Fibroblast of mammary gland (primary cell): ENCODE measurements at regions not wholly inside any gene's neighbourhood (a gene's known extent, or its start where the extent isn't known, plus 50 kb on each side); places are given as distances from the start of the nearest gene placed in this dataset.

Source experiments
- DNase-seq: peaks from one replicate; pipeline ENCODE4 v3.0.0-alpha.2; 2010; ENCODE audit warnings: low read depth
- H3K4me3 ChIP-seq: 2 replicates; pipeline ENCODE4 v1.5.1; 2011; ENCODE audit warnings: low read depth, mild to moderate bottlenecking, low read length, moderate library complexity; ENCODE audit not compliant: control insufficient read depth
- TF ChIP-seq, protein P1 (sequence below): conservative IDR thresholded peaks from 2 replicates; pipeline ENCODE4 v1.5.1; 2011; ENCODE audit warnings: low read depth, low read length, inconsistent platforms; ENCODE audit not compliant: control insufficient read depth, insufficient read depth

DNA sequence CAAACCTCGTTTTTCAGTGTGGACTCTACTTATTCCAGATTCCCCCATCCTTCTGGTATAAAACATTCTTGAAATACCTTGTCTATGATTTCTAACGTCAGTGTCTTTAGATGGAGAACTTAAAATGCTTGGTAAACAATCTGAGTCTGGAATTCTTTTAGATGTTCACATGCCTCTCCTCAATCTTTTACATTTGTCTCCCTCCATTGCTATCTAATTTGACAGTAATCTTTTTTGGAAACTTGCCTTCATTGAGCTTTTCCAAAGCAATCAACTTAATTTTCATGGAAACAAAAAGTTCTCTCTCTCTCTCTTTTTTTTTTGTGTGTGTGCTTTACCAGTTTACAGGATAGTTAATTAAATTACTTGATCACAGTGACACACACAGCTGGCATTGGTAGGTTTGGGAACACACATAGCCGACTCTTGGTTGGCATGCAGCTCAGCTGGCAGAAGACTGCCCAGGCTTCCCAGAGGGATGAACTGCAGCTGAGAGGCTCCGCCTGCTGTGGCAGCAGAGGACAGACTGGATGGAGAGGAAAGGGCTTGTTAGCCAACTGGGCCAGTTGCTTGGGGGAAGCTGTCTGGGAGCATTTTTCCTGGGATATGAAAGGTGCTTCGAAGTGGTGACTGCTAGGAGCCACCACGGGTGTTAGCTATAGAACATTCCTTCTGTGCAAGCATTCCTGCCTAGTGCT, 271.3 kb downstream of the ZSWIM6 start:
- no peak overlapping the region for H3K4me3 ChIP-seq
- peak; percentile 7 for DNase-seq
- TF ChIP-seq, protein P1, sequence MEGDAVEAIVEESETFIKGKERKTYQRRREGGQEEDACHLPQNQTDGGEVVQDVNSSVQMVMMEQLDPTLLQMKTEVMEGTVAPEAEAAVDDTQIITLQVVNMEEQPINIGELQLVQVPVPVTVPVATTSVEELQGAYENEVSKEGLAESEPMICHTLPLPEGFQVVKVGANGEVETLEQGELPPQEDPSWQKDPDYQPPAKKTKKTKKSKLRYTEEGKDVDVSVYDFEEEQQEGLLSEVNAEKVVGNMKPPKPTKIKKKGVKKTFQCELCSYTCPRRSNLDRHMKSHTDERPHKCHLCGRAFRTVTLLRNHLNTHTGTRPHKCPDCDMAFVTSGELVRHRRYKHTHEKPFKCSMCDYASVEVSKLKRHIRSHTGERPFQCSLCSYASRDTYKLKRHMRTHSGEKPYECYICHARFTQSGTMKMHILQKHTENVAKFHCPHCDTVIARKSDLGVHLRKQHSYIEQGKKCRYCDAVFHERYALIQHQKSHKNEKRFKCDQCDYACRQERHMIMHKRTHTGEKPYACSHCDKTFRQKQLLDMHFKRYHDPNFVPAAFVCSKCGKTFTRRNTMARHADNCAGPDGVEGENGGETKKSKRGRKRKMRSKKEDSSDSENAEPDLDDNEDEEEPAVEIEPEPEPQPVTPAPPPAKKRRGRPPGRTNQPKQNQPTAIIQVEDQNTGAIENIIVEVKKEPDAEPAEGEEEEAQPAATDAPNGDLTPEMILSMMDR, result no peak

DNA sequence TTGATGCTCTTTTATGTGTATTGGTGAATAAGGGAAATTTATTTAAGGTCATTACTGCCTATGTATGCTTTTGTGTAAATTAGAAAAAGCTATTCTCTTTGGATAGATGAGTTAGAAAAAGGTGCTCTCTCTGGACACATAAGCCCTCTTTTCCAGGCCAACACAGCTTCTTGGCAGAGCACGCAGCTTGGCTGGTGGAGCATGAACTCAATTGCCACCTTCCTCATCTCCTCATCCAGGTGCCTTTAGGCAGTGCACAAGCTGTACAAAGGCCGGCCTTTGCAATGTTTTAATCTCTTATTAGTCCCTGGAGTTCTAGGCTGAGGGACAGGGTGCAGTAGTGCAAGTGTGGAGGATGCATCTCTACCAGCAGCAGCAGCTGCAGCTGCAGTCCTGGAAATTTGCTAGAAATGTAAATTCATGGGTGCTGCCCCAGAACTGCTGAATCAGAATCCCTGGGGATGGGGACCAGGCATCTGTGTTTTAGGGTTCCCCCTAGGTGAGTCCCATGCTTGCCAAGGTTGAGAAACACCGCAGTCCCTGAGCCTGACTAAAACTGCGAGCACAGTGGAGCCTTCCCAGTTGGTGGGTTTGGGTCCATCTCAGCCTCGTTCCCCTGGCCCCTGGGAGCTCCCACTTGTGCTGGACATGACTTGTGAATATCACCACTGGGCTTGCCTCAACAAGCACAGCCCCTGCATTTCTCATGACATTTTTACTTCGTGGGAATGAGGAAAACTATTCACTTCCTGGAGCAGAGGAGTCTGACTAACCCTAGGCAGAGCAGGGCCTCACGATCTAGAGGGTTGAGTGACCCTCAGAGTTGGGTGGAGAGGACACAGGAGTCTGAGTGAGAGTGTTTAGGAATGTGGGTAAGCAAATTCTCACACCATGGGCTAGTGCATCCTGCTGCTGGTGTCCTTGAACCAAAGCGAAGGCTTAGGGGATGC, 272.3 kb downstream of the ZSWIM6 start:
- TF ChIP-seq, protein P1, result no peak
- DNase-seq, result no peak
- no peak overlapping the region for H3K4me3 ChIP-seq

DNA sequence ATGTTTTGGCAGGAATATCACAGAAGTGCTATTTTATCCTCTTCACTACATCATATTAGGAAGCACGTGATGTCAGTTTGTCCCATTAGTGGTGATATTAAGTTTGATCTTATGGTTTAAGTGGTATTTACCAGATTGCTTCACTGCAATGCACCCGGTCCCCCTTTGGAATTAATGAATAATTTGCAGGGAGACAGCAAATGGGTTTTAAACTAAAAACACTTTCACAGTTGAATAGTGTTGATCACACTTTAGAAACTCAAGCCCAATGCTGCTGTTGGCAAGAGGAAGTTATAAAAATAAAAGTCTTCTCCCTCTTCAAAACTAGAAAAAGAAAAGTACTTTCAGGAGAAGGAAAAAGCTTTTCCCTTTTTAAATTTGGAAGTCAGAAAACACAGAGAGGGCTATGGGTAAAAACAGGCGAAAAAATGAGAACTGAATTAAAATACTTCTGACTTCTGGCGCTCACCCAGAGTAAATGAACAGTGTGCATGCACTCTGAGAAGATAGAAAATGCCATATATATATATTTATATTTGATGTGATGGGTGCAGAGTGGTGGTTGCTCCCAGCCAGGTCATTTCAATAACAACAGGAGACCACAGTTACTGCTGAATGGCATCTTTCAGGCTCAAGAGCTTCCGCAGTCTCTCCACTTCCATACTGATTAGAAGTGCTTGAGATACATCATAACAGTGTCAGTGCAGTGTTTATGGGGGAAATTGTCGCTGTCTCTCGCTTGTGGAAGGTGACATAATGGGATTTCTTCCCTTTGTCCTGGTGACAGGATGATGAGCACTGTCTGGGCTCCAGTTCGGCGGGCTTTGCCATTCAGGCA, 278.0 kb downstream of the ZSWIM6 start:
- H3K4me3 ChIP-seq, result no peak overlapping the region
- TF ChIP-seq, protein P1, result no peak
- no peak for DNase-seq

DNA sequence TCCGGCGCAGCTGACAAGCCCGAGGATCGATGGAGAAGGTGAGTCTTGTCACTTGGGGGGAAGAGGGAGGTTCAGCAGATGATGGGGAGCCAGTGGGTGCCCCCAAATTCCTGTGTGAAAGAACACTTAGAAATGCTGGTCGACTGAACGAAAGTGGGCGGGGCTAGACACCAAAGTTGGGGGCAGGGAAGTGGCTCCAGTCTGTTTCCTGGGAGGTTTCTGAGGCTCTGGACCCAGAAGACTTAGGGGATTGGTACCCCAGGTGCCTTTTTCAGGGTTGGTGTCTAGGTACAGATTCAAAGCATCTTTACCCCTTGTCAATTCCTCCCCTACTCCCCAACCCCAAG, 278.6 kb downstream of the ZSWIM6 start:
- no peak overlapping the region for H3K4me3 ChIP-seq
- TF ChIP-seq, protein P1, result no peak
- no peak for DNase-seq

DNA sequence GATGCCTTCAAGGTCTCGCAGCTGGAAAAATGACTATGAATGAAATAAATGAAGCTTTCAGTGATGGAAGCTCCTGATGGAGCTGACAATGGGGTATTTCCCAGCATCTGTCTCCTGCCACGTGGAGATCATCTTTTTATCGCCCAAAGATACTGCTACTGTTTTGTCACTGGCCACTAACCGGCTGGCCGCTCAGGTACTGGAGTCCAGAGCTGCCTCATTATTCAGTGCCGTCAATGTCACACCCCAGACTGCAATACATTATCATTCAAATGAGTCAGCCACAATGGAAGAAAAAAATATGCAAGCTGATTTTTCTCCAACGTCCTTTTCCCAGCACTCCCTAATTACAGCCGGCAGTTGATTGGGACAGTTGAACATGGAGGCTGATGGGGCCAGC, 280.4 kb downstream of the ZSWIM6 start:
- TF ChIP-seq, protein P1, result no peak
- DNase-seq, result no peak
- H3K4me3 ChIP-seq, result no peak overlapping the region

DNA sequence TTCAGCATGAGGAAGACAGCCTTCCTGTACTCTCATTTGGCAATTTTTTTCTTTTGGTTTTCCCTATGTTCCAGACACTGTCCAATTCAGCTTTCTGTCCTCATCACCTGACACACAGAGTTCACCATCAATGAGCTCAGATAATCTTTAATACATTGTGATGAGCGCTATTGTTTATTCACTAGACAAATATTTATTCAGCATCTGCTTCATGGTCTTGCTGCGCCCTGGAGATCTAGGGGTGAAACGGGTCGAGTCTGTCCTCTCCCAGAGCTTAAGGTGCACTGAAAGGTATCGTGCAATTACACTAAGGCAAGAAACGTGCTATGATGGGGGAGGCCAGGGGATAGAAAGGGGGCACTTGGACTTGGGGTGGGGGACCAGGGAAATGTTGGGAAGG, 281.6 kb downstream of the ZSWIM6 start:
- TF ChIP-seq, protein P1, result no peak
- no peak for DNase-seq
- H3K4me3 ChIP-seq, result no peak overlapping the region
